ENCODE measurements at regions not wholly inside any gene's neighbourhood (a gene's known extent, or its start where the extent isn't known, plus 50 kb on each side); places are given as distances from the start of the nearest gene placed in this dataset.

DNA sequence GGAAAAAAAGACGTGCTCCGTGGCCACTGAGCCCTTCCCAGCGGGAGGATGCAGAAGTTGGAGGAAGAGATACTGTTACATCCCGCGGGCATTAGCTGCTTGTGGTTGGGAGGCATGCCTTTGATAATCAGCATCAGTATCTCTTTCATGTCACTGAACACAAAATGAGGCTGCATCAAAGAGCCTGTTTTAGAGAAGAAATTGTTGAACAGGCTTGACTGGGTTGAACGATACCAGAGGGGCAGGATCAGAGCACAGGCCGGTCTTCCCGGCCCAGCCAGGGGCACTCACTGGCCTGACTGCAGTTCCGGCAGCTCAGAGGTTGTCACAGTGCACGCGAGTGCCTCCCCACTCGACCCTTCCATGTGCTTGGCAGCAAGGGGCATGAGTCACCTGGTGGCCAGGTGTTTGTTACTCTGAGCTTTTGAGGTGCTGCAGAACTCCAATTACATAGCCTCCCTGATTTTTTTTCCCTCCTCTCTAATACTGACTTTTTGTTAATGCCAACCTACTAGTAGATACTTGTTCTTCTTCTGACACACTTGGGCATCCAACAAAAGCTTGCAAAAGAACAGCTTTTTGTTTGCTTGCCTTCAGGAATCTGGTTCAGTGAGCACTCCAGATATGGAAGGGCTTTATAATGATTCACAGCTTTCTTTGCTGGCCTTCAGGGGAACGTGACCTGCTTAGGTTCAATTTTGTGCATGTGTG, 121.6 kb downstream of the VAPA start:
- no peak for DNase-seq

DNA sequence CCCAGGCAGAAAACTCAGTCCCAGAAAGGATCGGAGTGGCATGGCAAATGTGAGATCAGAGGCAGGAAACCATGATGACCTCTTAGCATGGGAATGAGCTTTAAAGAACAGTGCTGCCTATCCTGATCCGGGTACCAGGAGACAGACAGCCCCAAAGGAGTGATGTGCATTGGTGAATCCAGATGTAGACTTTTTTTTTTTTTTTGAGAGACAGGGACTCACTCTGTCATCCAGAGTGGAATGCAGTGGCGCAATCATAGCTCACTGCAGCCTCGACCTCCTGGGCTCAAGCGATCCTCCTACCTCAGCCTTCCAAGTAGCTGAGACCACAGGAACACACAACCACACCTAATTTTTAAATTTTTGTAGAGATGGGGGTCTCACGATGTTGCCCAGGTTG, 122.7 kb downstream of the VAPA start:
- DNase-seq = no peak

- DNase-seq = no peak
These were observed 123.4 kb downstream of the VAPA start for GRCh38 chr18:10037181-10037580.

GRCh38 chr18:10038268-10038667, 124.5 kb downstream of the VAPA start:
- DNase-seq = no peak

DNA sequence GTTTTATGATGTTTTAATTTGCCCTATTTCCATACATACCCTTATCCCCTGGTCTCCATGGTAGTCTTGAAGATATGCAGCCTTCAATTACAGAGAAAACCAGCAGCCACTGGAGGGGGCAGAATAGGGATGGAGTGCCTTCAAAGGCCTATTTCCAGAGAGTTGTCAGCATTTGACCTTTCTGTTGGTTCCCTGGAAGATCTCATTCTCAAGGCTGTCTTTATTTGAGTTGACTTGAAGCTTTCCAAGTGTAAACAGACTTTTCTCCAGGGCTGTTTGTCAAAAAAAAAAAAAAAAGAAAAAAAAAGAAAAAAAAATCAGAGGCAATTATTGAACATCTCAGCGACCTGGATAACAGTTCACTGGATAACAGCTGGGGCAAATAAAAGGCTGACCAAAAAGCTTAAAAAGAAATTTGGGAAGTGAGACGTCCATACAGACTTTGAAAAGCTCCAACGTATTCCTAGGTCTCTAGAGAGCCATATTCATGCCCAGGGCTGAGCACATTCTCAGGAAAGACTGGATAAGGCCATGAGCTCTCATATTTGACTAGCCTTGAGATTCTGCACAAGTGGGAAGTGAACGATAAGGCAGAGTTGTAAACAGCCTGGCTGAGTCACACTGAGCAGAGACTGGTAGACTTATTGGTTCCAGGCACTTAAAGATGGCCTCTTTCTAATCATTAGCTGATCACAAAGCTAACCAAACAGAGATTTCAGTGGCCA, 126.6 kb downstream of the VAPA start:
- no peak for DNase-seq

- DNase-seq = no peak
These were observed 127.4 kb downstream of the VAPA start for GRCh38 chr18:10041180-10041579.

DNA sequence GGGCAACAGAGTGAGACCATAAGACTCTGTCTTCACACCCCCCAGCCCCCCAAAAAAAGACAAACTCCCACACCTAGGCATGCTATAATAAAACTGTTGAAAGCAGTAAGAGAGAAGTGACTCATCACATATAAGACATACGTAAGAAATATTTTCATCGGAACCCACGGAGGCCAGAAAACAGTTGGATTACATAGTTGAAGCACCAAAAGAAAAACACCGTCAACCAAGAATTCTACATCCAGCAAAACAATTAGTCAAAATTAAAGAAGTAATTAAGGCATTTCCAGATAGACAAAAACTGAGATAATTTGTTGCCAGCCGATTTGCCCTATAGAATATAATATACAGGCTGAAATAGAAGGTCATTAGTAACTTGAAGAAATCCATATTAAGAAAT, 128.7 kb downstream of the VAPA start:
- DNase-seq = no peak

- no peak for DNase-seq
These were observed 130.2 kb downstream of the VAPA start for GRCh38 chr18:10044054-10044453.

DNA sequence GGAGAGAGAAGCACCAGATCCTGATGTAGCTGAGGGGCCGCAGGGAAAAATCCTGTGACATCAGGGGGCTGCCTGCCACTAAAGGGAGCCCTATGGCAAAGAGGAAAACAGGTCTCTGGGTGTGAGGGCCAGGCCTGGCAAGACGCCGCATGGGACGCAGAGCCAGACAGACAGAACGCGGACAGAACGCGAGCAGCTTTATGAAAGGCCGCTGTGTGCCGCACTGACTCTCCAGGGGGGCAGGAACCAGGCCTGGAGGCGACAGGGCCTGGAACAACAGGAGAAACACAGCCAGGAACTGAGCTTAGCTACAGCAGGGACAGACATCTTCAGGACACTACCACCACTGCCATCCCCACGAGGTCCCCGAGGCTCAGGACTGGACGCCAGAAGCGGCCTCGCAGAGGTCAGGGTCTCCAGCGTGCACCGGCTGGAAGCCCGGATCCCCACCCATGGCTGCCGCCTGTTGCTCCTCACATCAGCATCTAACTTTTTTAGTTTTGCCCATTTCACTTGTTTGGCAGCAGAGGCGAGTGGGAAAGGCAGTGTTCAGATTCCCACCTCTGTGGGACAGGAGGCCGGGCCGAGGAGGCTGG, 131.6 kb downstream of the VAPA start:
- no peak for DNase-seq

DNA sequence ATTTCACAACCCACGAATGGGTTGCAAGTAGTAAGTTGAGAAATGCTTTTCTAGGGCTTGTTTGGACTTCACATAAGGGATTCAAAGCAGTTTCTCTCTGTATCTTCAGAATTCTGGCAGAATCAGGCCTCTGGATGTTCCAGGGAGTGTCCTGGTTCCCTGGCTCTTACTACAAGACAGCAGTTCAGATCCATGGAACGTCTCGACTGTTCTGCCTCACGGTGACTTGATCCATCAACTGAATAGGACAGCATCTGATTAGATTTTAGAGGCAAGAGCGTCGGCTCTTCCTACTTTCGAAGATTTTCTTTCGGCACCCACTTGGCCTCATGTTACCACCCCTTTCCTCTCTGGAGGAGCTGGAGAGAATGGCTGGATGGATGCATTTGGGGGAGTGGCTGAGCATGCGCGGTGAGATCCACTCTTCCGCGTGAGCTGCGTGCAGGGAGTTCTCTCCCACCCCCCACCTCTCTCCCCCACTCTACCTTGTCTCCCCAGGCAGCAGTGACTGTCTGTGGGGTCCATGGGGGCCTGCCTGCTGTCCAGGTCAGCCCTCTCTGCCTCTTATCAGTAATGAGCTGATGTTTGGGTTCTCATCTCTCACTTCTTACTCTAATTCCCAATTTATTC, 132.5 kb downstream of the VAPA start:
- DNase-seq = no peak

- peak; percentile 11 for DNase-seq
These were observed 133.4 kb downstream of the VAPA start for GRCh38 chr18:10047237-10047636.

DNA sequence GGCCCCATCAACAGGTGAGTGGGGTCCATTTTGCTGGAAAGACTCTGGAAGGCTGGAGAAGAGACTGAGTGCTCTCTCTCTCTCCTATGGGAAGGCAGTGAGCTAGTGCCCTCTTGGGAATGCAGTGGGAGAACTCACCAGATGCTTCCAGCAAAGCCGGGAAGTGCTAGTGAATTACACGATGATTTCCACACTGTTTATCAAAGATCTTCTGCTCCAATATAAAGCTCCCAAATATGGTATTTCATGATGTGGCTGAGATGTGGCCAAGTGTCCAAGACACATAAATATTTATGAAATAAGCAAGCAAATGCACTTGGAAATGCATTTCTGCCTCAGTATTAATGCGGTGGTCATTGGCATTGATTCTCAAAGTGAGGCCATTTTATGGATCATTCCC, 135.9 kb downstream of the VAPA start:
- DNase-seq = no peak

DNA sequence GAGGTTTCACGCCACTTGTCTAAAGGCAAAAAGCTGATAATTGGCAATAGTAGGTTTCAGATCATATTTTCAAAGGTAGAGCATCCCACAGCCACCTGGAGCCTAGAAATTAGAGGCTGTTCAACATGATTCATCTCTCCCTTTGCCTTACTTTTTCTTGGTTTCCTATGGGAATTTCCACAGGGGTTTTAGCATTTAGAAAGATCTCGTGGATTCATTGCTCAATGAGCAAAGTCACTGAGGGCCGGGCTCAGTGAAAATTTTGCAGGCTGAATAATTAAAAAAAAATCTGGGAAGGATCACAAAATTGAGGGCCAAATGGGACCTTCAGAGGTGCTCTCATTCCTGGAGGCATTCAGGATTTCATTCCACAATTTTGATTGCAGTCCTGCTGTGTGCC, 137.1 kb downstream of the VAPA start:
- DNase-seq = no peak

GRCh38 chr18:10051877-10052631, 138.2 kb downstream of the VAPA start:
- no peak for DNase-seq

DNA sequence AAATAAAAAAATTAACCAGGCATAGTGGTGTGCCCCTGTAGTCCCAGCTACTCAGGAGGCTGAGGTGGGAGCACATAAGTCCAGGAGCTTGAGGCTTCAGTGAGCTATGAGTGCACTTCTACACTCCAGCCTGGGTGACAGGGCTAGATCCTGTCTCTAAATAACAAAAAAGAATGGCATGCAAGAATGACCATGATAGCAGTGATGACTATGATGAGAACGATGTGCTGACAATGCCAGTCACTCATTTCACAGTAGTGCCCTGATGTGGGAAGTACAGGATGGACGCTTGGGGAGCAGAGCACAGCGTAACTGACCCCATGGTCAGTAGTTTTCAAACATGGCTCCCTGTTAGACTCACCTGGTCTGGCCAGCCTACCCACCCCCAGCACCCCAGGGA, 139.1 kb downstream of the VAPA start:
- no peak for DNase-seq

- DNase-seq = no peak
These were observed 140.0 kb downstream of the VAPA start for GRCh38 chr18:10053861-10054260.

DNA sequence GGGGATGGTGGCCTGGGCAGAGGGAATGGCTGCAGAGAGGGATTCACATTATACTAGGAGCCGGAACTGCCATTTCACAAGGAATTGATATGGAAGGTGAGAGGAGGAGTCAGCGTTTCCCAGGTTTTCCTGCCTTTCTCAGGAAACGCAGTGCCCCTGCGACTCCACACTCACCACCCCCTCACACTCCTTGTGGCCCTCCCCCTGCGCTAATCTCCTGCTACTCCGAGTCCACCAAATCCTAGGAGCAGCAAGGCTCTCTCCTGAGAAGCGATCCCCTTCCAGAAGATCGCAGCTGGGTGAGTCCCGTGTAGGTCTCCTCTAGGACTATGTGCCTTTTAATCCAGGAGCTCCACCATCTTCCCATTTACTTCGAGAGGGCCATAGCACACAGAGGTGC, 140.6 kb downstream of the VAPA start:
- DNase-seq = no peak

- DNase-seq = no peak
These were observed 141.4 kb downstream of the VAPA start for GRCh38 chr18:10055125-10055750.

- no peak for DNase-seq
These were observed 142.7 kb downstream of the VAPA start for GRCh38 chr18:10056506-10056905.

- DNase-seq = no peak
These were observed 143.6 kb downstream of the VAPA start for GRCh38 chr18:10057401-10057893.

DNA sequence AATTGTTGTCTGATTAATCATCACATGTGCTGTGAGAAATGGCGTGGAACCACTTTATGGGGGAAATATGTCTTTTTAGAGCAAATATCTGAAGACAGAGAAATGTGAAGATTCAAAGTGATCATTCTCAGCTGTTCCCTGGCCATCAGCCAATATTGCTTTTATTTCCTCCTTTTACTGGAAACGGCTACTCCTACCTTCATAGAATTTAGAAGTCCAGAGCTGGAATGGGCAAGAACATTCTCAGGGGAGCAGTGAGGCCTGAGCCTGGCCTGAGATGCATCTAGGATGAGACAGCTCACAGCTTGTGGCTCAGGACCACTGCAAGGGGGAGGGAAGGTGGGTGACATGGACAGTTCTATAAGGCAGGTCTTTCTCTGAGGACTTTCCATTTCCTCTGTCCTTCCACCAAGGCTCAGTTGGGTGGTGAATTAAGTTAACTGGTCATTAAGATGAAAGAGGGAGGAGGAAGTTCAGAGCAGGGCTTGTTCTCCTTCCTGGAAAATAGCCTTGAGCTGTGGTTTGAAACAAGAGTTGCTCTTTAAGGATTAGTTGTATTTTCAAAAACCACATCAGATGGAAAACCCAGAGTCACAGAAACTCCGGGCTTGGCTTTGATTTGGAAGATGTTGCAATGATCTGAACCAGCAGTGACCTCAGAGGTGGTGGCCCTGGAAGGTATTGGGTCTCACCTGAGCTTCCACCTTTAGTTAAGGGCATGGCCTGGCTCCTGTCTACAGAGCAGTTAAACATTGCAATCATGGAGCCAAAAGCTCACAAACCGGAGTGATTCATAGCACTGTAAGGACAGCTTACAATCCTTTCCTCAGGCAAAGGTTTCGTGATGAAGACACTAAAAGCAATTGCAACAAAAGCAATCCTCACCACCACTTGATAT, 144.3 kb downstream of the VAPA start:
- peak; percentile 28 for DNase-seq

Measured in amniotic stem cell (primary cell).